GM12873 (cell line): ENCODE measurements at regions not wholly inside any gene's neighbourhood (a gene's known extent, or its start where the extent isn't known, plus 50 kb on each side); places are given as distances from the start of the nearest gene placed in this dataset.

Experiments used
- CTCF ChIP-seq: IDR thresholded peaks from 2 replicates; pipeline ENCODE4 v1.5.1; 2012; ENCODE audit warnings: low read depth, mild to moderate bottlenecking, moderate library complexity, low read length, control low read depth; ENCODE audit not compliant: insufficient read depth; ENCODE audit errors: missing control alignments

GRCh38 chr3:18092726-18093125 lies 332.4 kb downstream of the SATB1 start:
- TF ChIP-seq CTCF = no peak

- TF ChIP-seq CTCF = no peak
Measured at GRCh38 chr3:18090377-18090776, 334.8 kb downstream of the SATB1 start.

- TF ChIP-seq CTCF = no peak
Measured at GRCh38 chr3:18087988-18088387, 337.2 kb downstream of the SATB1 start.

GRCh38 chr3:18086760-18087159 lies 338.4 kb downstream of the SATB1 start:
- TF ChIP-seq CTCF = no peak

- no peak for TF ChIP-seq CTCF
Measured at GRCh38 chr3:18086078-18086477, 339.1 kb downstream of the SATB1 start.

- TF ChIP-seq CTCF = no peak
Measured at GRCh38 chr3:18085429-18085828, 339.7 kb downstream of the SATB1 start.

GRCh38 chr3:18082551-18083272 lies 340.3 kb upstream of the TBC1D5 start:
- TF ChIP-seq CTCF = no peak
